Spleen (tissue), 11 donors: ENCODE measurements at regions not wholly inside any gene's neighbourhood (a gene's known extent, or its start where the extent isn't known, plus 50 kb on each side); places are given as distances from the start of the nearest gene placed in this dataset.

Experiments used
- DNase-seq: peaks from one replicate; pipeline ENCODE4 v3.0.0-alpha.2; 2020
- H3K27ac ChIP-seq, 8 donors: fragments of 200-600 bp; sonication (generic) in 7 of 8; 1 replicate in 4 of 8; 2 replicates in 4 of 8; pipeline versions ENCODE4 v1.5.0 to v1.8.0; 2016 to 2021; ENCODE audit warnings: inconsistent platforms in 4 of 8, mild to moderate bottlenecking in 4 of 8, moderate library complexity in 1 of 8
- H3K27me3 ChIP-seq, 7 donors: fragments of 200-600 bp; sonication (generic) in 6 of 7; replicated peaks in 1 of 7; 1 replicate in 4 of 7; 2 replicates in 3 of 7; pipeline versions ENCODE4 v1.5.0 to v1.8.0; 2016 to 2021; ENCODE audit warnings: inconsistent platforms in 3 of 7, mild to moderate bottlenecking in 1 of 7
- H3K36me3 ChIP-seq, 6 donors: fragments of 200-600 bp; sonication (generic) in 5 of 6; 1 replicate in 4 of 6; 2 replicates in 2 of 6; pipeline versions ENCODE4 v1.5.0 to v1.8.0; 2016 to 2021; ENCODE audit warnings: inconsistent platforms in 2 of 6
- H3K4me1 ChIP-seq, 6 donors: fragments of 200-600 bp; sonication (generic) in 5 of 6; 1 replicate in 3 of 6; 2 replicates in 3 of 6; pipeline versions ENCODE4 v1.5.0 to v1.8.0; 2016 to 2021; ENCODE audit warnings: inconsistent platforms in 3 of 6
- H3K4me3 ChIP-seq, 8 donors: fragments of 200-600 bp; sonication (generic) in 7 of 8; 1 replicate in 4 of 8; 2 replicates in 4 of 8; pipeline versions ENCODE4 v1.5.0 to v1.8.0; 2016 to 2021; ENCODE audit warnings: inconsistent platforms in 4 of 8, mild to moderate bottlenecking in 4 of 8, moderate library complexity in 2 of 8
- H3K9me3 ChIP-seq, 8 donors: fragments of 200-600 bp; sonication (generic) in 7 of 8; 1 replicate in 4 of 8; 2 replicates in 4 of 8; pipeline versions ENCODE4 v1.5.0 to v1.8.0; 2016 to 2021; ENCODE audit warnings: inconsistent platforms in 4 of 8
- CTCF ChIP-seq, 11 experiments: fragments of 200-600 bp in 7 of 11; fragments of 450-650 bp in 4 of 11; sonication (generic) in 4 of 11; IDR thresholded peaks in 8 of 11; conservative IDR thresholded peaks in 3 of 11; 1 replicate in 7 of 11; 2 replicates in 4 of 11; pipeline versions ENCODE4 v1.4.0 to v1.8.0; 2016 to 2021; ENCODE audit warnings: antibody characterized with exemption in 11 of 11, inconsistent platforms in 4 of 11, mild to moderate bottlenecking in 1 of 11
- POLR2A ChIP-seq, 3 donors: fragments of 450-650 bp; IDR thresholded peaks; one replicate each; pipeline ENCODE4 v1.5.1; 2017; ENCODE audit warnings: antibody characterized with exemption in 3 of 3, mild to moderate bottlenecking in 1 of 3
- POLR2AphosphoS5 ChIP-seq, 3 donors: sonication (generic); formaldehyde crosslinking; IDR thresholded peaks; one replicate each; pipeline ENCODE4 v1.5.1; 2017; ENCODE audit warnings: antibody characterized with exemption in 3 of 3
- WGBS, 5 donors: extraction: QIAGEN DNeasy Blood & Tissue Kit in 3 of 5; methylation state at CpG; one replicate each; pipeline versions ENCODE4 v1.1.5 to v1.1.7; 2013 to 2018; 5-methylcytosine and 5-hydroxymethylcytosine counted together
- intact Hi-C: fragments of 100-400 bp; cut with DNase I; formaldehyde crosslinking; loops from one replicate; pipeline ENCODE4 v1.15.0; 2023; ENCODE audit warnings: low total_unique reads
- donor health status: healthy with polysubstance abuse.
- donor health status: DM: no; HTN: no; CAD: no; lungs with moderate emphysema.
- donor health status: DM: no; HTN: no; CAD: no.
- donor health status: Bipolar disorder and iron deficiency.
- donor health status: healthy.
- donor health status: DM: no; HTN: no; CAD: no.
- donor health status: DM: yes; HTN: yes; CAD: no.

- Histone ChIP-seq H3K9me3 (peaks cover 0 to 42% (median 35%) of the 10 kb centered on the region in 8 donors), H3K4me1 (no peaks in the 10 kb centered on the region), H3K27me3 (no peaks in the 10 kb centered on the region), H3K36me3 (no peaks in the 10 kb centered on the region), H3K27ac (no peak overlapping the region), H3K4me3 (no peak overlapping the region)
- DNase-seq, result no peak
- intact Hi-C loops, result no loop called here
- TF ChIP-seq CTCF (IDR thresholded peaks at IDR 0.05 in 8 of 11, conservative IDR thresholded peaks at IDR 0.05 in 3 of 11) (no peak), POLR2A (IDR thresholded peaks at IDR 0.05) (no peak), POLR2AphosphoS5 (IDR thresholded peaks at IDR 0.05) (no peak)
- 78 to 91% (median 80%) methylated on average over 1 of the region's 1 CpG for WGBS, 5 donors
Observed at GRCh38 chr10:3613318-3613717, 171.7 kb downstream of the KLF6 start.

GRCh38 chr10:3612183-3613001 lies 172.6 kb downstream of the KLF6 start:
- no peak overlapping the region for H3K4me3 ChIP-seq
- DNase-seq, result no peak
- peaks cover 0 to 51% (median 44%) of the 10 kb centered on the region in 8 donors for H3K9me3 ChIP-seq
- no peaks in the 10 kb centered on the region for H3K27me3 ChIP-seq
- TF ChIP-seq POLR2A (IDR thresholded peaks at IDR 0.05) (no peak), POLR2AphosphoS5 (IDR thresholded peaks at IDR 0.05) (no peak), CTCF (IDR thresholded peaks at IDR 0.05 in 8 of 11, conservative IDR thresholded peaks at IDR 0.05 in 3 of 11) (no peak)
- 93 to 99% (median 96%) methylated on average over 3 of the region's 3 CpGs for WGBS, 5 donors
- H3K27ac ChIP-seq, result no peak overlapping the region
- H3K4me1 ChIP-seq, result no peaks in the 10 kb centered on the region
- no peaks in the 10 kb centered on the region for H3K36me3 ChIP-seq
- intact Hi-C loops, result no loop called here

GRCh38 chr10:3606309-3606708 lies 178.7 kb downstream of the KLF6 start:
- Histone ChIP-seq H3K27ac (no peak overlapping the region), H3K36me3 (no peaks in the 10 kb centered on the region), H3K27me3 (no peaks in the 10 kb centered on the region), H3K9me3 (peaks cover 0 to 52% (median 47%) of the 10 kb centered on the region in 8 donors), H3K4me1 (no peaks in the 10 kb centered on the region), H3K4me3 (no peak overlapping the region)
- 62 to 93% (median 81%) methylated on average over 1 of the region's 1 CpG for WGBS, 5 donors
- intact Hi-C loops, result no loop called here
- TF ChIP-seq POLR2AphosphoS5 (IDR thresholded peaks at IDR 0.05) (no peak), CTCF (IDR thresholded peaks at IDR 0.05 in 8 of 11, conservative IDR thresholded peaks at IDR 0.05 in 3 of 11) (no peak), POLR2A (IDR thresholded peaks at IDR 0.05) (no peak)
- DNase-seq, result no peak

GRCh38 chr10:3605882-3606281 lies 179.1 kb downstream of the KLF6 start:
- no peak for DNase-seq
- 75 to 93% (median 85%) methylated on average over 2 of the region's 2 CpGs for WGBS, 5 donors
- TF ChIP-seq CTCF (IDR thresholded peaks at IDR 0.05 in 8 of 11, conservative IDR thresholded peaks at IDR 0.05 in 3 of 11) (no peak), POLR2A (IDR thresholded peaks at IDR 0.05) (no peak), POLR2AphosphoS5 (IDR thresholded peaks at IDR 0.05) (no peak)
- Histone ChIP-seq H3K36me3 (no peaks in the 10 kb centered on the region), H3K4me1 (no peaks in the 10 kb centered on the region), H3K27ac (no peak overlapping the region), H3K4me3 (no peak overlapping the region), H3K9me3 (peaks cover 0 to 48% (median 44%) of the 10 kb centered on the region in 8 donors), H3K27me3 (no peaks in the 10 kb centered on the region)
- intact Hi-C loops, result no loop called here
